ENCODE measurements at regions not wholly inside any gene's neighbourhood (a gene's known extent, or its start where the extent isn't known, plus 50 kb on each side); places are given as distances from the start of the nearest gene placed in this dataset.

DNA sequence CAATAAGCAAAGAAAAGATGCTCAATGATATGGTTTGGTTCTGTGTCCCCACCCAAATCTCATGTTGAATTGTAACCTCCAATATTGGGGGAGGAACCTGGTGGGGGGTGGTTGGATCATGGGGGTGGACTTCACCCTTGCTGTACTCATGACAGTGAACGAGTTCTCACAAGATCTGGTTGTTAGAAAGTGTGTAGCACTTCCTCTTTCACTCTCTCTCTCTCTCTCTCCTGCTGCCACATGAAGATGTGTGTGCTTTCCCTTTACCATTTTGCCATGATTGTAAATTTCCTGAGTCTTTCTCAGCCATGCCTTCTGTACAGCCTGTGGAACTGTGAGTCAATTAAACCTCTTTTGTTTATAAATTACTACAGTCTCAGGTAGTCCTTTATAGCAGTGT lies 248.4 kb downstream of the HHIPL2 start:
- TF ChIP-seq TAF1 (IDR thresholded peaks at IDR 0.05; ENCODE audit: low read depth, low read length) (no peak), HDAC2 (IDR thresholded peaks at IDR 0.05; ENCODE audit: borderline replicate concordance in 1 of 2, low read depth in 2 of 2, low read length in 2 of 2) (no peak), SRF (IDR thresholded peaks at IDR 0.05; ENCODE audit: low read depth, low read length) (no peak), ZNF274 (IDR thresholded peaks at IDR 0.05; ENCODE audit: borderline replicate concordance, extremely low read depth, low read length) (no peak)
- TF ChIP-seq, protein P1, sequence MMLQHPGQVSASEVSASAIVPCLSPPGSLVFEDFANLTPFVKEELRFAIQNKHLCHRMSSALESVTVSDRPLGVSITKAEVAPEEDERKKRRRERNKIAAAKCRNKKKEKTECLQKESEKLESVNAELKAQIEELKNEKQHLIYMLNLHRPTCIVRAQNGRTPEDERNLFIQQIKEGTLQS (IDR thresholded peaks at IDR 0.05; ENCODE audit: insufficient read depth, low read depth, low read length) = no peak
- TF ChIP-seq, protein P2, sequence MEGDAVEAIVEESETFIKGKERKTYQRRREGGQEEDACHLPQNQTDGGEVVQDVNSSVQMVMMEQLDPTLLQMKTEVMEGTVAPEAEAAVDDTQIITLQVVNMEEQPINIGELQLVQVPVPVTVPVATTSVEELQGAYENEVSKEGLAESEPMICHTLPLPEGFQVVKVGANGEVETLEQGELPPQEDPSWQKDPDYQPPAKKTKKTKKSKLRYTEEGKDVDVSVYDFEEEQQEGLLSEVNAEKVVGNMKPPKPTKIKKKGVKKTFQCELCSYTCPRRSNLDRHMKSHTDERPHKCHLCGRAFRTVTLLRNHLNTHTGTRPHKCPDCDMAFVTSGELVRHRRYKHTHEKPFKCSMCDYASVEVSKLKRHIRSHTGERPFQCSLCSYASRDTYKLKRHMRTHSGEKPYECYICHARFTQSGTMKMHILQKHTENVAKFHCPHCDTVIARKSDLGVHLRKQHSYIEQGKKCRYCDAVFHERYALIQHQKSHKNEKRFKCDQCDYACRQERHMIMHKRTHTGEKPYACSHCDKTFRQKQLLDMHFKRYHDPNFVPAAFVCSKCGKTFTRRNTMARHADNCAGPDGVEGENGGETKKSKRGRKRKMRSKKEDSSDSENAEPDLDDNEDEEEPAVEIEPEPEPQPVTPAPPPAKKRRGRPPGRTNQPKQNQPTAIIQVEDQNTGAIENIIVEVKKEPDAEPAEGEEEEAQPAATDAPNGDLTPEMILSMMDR (IDR thresholded peaks at IDR 0.05; ENCODE audit: control extremely low read depth in 1 of 3, insufficient read depth in 1 of 3, low read depth in 1 of 3, low read length in 3 of 3) = no peak

Data from H1 (cell line).